ENCODE measurements at regions not wholly inside any gene's neighbourhood (a gene's known extent, or its start where the extent isn't known, plus 50 kb on each side); places are given as distances from the start of the nearest gene placed in this dataset.

- TF ChIP-seq, protein P1, sequence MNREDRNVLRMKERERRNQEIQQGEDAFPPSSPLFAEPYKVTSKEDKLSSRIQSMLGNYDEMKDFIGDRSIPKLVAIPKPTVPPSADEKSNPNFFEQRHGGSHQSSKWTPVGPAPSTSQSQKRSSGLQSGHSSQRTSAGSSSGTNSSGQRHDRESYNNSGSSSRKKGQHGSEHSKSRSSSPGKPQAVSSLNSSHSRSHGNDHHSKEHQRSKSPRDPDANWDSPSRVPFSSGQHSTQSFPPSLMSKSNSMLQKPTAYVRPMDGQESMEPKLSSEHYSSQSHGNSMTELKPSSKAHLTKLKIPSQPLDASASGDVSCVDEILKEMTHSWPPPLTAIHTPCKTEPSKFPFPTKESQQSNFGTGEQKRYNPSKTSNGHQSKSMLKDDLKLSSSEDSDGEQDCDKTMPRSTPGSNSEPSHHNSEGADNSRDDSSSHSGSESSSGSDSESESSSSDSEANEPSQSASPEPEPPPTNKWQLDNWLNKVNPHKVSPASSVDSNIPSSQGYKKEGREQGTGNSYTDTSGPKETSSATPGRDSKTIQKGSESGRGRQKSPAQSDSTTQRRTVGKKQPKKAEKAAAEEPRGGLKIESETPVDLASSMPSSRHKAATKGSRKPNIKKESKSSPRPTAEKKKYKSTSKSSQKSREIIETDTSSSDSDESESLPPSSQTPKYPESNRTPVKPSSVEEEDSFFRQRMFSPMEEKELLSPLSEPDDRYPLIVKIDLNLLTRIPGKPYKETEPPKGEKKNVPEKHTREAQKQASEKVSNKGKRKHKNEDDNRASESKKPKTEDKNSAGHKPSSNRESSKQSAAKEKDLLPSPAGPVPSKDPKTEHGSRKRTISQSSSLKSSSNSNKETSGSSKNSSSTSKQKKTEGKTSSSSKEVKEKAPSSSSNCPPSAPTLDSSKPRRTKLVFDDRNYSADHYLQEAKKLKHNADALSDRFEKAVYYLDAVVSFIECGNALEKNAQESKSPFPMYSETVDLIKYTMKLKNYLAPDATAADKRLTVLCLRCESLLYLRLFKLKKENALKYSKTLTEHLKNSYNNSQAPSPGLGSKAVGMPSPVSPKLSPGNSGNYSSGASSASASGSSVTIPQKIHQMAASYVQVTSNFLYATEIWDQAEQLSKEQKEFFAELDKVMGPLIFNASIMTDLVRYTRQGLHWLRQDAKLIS (CRISPR knock-in tag; IDR thresholded peaks at IDR 0.05; ENCODE audit: borderline replicate concordance): no peak
- no peak for TF ChIP-seq FOXK1 (CRISPR knock-in tag; IDR thresholded peaks at IDR 0.05)
- TF ChIP-seq, protein P2, sequence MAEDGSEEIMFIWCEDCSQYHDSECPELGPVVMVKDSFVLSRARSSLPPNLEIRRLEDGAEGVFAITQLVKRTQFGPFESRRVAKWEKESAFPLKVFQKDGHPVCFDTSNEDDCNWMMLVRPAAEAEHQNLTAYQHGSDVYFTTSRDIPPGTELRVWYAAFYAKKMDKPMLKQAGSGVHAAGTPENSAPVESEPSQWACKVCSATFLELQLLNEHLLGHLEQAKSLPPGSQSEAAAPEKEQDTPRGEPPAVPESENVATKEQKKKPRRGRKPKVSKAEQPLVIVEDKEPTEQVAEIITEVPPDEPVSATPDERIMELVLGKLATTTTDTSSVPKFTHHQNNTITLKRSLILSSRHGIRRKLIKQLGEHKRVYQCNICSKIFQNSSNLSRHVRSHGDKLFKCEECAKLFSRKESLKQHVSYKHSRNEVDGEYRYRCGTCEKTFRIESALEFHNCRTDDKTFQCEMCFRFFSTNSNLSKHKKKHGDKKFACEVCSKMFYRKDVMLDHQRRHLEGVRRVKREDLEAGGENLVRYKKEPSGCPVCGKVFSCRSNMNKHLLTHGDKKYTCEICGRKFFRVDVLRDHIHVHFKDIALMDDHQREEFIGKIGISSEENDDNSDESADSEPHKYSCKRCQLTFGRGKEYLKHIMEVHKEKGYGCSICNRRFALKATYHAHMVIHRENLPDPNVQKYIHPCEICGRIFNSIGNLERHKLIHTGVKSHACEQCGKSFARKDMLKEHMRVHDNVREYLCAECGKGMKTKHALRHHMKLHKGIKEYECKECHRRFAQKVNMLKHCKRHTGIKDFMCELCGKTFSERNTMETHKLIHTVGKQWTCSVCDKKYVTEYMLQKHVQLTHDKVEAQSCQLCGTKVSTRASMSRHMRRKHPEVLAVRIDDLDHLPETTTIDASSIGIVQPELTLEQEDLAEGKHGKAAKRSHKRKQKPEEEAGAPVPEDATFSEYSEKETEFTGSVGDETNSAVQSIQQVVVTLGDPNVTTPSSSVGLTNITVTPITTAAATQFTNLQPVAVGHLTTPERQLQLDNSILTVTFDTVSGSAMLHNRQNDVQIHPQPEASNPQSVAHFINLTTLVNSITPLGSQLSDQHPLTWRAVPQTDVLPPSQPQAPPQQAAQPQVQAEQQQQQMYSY (CRISPR knock-in tag; IDR thresholded peaks at IDR 0.05): no peak
- no peak for TF ChIP-seq EMX1 (CRISPR knock-in tag; IDR thresholded peaks at IDR 0.05)
- TF ChIP-seq NFYB (CRISPR knock-in tag; conservative IDR thresholded peaks at IDR 0.05; ENCODE audit: low read depth): no peak
Measured at GRCh38 chr13:61857198-61857597, 441.5 kb upstream of the PCDH20 start (continued).

GRCh38 chr13:61852116-61852619 is 436.5 kb upstream of the PCDH20 start:
- H3K27ac Mint-ChIP-seq: no peak overlapping the region
- no peaks in the 10 kb centered on the region for H3K27me3 Mint-ChIP-seq (ENCODE audit: low read depth)
- TF ChIP-seq CREM (CRISPR knock-in tag; IDR thresholded peaks at IDR 0.05) (no peak), SOX15 (CRISPR knock-in tag; IDR thresholded peaks at IDR 0.05) (no peak), ZNF138 (CRISPR knock-in tag; conservative IDR thresholded peaks at IDR 0.05) (no peak), ZNF671 (CRISPR knock-in tag; IDR thresholded peaks at IDR 0.05) (no peak), ATF3 (CRISPR knock-in tag; conservative IDR thresholded peaks at IDR 0.05) (no peak), MLX (CRISPR knock-in tag; IDR thresholded peaks at IDR 0.05) (no peak), ZNF121 (CRISPR knock-in tag; IDR thresholded peaks at IDR 0.05) (no peak), EMX1 (CRISPR knock-in tag; IDR thresholded peaks at IDR 0.05) (no peak)
- TF ChIP-seq, protein P3, sequence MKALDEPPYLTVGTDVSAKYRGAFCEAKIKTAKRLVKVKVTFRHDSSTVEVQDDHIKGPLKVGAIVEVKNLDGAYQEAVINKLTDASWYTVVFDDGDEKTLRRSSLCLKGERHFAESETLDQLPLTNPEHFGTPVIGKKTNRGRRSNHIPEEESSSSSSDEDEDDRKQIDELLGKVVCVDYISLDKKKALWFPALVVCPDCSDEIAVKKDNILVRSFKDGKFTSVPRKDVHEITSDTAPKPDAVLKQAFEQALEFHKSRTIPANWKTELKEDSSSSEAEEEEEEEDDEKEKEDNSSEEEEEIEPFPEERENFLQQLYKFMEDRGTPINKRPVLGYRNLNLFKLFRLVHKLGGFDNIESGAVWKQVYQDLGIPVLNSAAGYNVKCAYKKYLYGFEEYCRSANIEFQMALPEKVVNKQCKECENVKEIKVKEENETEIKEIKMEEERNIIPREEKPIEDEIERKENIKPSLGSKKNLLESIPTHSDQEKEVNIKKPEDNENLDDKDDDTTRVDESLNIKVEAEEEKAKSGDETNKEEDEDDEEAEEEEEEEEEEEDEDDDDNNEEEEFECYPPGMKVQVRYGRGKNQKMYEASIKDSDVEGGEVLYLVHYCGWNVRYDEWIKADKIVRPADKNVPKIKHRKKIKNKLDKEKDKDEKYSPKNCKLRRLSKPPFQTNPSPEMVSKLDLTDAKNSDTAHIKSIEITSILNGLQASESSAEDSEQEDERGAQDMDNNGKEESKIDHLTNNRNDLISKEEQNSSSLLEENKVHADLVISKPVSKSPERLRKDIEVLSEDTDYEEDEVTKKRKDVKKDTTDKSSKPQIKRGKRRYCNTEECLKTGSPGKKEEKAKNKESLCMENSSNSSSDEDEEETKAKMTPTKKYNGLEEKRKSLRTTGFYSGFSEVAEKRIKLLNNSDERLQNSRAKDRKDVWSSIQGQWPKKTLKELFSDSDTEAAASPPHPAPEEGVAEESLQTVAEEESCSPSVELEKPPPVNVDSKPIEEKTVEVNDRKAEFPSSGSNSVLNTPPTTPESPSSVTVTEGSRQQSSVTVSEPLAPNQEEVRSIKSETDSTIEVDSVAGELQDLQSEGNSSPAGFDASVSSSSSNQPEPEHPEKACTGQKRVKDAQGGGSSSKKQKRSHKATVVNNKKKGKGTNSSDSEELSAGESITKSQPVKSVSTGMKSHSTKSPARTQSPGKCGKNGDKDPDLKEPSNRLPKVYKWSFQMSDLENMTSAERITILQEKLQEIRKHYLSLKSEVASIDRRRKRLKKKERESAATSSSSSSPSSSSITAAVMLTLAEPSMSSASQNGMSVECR (CRISPR knock-in tag; IDR thresholded peaks at IDR 0.05; ENCODE audit: borderline replicate concordance): no peak
- TF ChIP-seq, protein P4, sequence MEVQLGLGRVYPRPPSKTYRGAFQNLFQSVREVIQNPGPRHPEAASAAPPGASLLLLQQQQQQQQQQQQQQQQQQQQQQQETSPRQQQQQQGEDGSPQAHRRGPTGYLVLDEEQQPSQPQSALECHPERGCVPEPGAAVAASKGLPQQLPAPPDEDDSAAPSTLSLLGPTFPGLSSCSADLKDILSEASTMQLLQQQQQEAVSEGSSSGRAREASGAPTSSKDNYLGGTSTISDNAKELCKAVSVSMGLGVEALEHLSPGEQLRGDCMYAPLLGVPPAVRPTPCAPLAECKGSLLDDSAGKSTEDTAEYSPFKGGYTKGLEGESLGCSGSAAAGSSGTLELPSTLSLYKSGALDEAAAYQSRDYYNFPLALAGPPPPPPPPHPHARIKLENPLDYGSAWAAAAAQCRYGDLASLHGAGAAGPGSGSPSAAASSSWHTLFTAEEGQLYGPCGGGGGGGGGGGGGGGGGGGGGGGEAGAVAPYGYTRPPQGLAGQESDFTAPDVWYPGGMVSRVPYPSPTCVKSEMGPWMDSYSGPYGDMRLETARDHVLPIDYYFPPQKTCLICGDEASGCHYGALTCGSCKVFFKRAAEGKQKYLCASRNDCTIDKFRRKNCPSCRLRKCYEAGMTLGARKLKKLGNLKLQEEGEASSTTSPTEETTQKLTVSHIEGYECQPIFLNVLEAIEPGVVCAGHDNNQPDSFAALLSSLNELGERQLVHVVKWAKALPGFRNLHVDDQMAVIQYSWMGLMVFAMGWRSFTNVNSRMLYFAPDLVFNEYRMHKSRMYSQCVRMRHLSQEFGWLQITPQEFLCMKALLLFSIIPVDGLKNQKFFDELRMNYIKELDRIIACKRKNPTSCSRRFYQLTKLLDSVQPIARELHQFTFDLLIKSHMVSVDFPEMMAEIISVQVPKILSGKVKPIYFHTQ (CRISPR knock-in tag; IDR thresholded peaks at IDR 0.05): no peak
- TF ChIP-seq, protein P5, sequence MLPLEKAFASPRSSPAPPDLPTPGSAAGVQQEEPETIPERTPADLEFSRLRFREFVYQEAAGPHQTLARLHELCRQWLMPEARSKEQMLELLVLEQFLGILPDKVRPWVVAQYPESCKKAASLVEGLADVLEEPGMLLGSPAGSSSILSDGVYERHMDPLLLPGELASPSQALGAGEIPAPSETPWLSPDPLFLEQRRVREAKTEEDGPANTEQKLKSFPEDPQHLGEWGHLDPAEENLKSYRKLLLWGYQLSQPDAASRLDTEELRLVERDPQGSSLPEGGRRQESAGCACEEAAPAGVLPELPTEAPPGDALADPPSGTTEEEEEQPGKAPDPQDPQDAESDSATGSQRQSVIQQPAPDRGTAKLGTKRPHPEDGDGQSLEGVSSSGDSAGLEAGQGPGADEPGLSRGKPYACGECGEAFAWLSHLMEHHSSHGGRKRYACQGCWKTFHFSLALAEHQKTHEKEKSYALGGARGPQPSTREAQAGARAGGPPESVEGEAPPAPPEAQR (CRISPR knock-in tag; IDR thresholded peaks at IDR 0.05): no peak
- TF ChIP-seq, protein P6, sequence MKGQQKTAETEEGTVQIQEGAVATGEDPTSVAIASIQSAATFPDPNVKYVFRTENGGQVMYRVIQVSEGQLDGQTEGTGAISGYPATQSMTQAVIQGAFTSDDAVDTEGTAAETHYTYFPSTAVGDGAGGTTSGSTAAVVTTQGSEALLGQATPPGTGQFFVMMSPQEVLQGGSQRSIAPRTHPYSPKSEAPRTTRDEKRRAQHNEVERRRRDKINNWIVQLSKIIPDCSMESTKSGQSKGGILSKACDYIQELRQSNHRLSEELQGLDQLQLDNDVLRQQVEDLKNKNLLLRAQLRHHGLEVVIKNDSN (CRISPR knock-in tag; IDR thresholded peaks at IDR 0.05): no peak
- DNase-seq (ENCODE audit: low spot score) (no peak), ATAC-seq (no peak)
- no peak overlapping the region for H3K4me3 Mint-ChIP-seq
- no peaks in the 10 kb centered on the region for H3K9me3 Mint-ChIP-seq
- H3K4me1 Mint-ChIP-seq: no peaks in the 10 kb centered on the region
- CTCF ChIA-PET: no interaction called here
- H3K36me3 Mint-ChIP-seq: no peaks in the 10 kb centered on the region
- POLR2A ChIA-PET: no interaction called here
